Prostate gland (tissue), 2 donors: ENCODE measurements at regions not wholly inside any gene's neighbourhood (a gene's known extent, or its start where the extent isn't known, plus 50 kb on each side); places are given as distances from the start of the nearest gene placed in this dataset.

ENCODE experiments used
- DNase-seq: peaks from one replicate; pipeline ENCODE4 v3.0.0-alpha.2; 2019; ENCODE audit warnings: low spot score
- H3K27ac ChIP-seq, 2 donors: fragments of 200-600 bp; sonication (generic); 2 replicates each; pipeline ENCODE4 v1.5.1; 2017 to 2019
- H3K27me3 ChIP-seq: fragments of 200-600 bp; sonication (generic); replicated peaks from 2 replicates; pipeline ENCODE4 v1.5.1; 2019; ENCODE audit not compliant: insufficient read depth
- H3K36me3 ChIP-seq, 2 donors: fragments of 200-600 bp; sonication (generic); 1 replicate in 1 of 2; 2 replicates in 1 of 2; pipeline versions ENCODE4 v1.5.1 to v1.8.1; 2017 to 2019
- H3K4me1 ChIP-seq: fragments of 200-600 bp; sonication (generic); replicated peaks from 2 replicates; pipeline ENCODE4 v1.5.1; 2019
- H3K4me3 ChIP-seq, 2 donors: fragments of 200-600 bp; sonication (generic); 2 replicates each; pipeline ENCODE4 v1.5.1; 2017 to 2019
- H3K9me3 ChIP-seq: fragments of 200-600 bp; sonication (generic); 2 replicates; pipeline ENCODE4 v1.5.1; 2017
- POLR2A ChIP-seq: fragments of 450-650 bp; IDR thresholded peaks from one replicate; pipeline ENCODE4 v1.6.1; 2016; ENCODE audit warnings: antibody characterized with exemption, mild to moderate bottlenecking
- POLR2AphosphoS5 ChIP-seq: sonication (generic); formaldehyde crosslinking; IDR thresholded peaks from one replicate; pipeline ENCODE4 v1.6.1; 2017; ENCODE audit warnings: antibody characterized with exemption
- WGBS: methylation state at CpG from one replicate; pipeline ENCODE4 v1.1.5; 2018; 5-methylcytosine and 5-hydroxymethylcytosine counted together
- intact Hi-C: fragments of 100-400 bp; cut with DNase I; formaldehyde crosslinking; loops from one replicate; pipeline ENCODE4 v1.14.2; 2022
- TF ChIP-seq, protein P1 (sequence below), 4 experiments: fragments of 200-600 bp in 2 of 4; fragments of 450-650 bp in 2 of 4; sonication (generic) in 2 of 4; IDR thresholded peaks; 1 replicate in 3 of 4; 2 replicates in 1 of 4; pipeline ENCODE4 v1.5.1; 2016 to 2019; ENCODE audit warnings: antibody characterized with exemption in 4 of 4, mild to moderate bottlenecking in 2 of 4, moderate library complexity in 2 of 4

DNA sequence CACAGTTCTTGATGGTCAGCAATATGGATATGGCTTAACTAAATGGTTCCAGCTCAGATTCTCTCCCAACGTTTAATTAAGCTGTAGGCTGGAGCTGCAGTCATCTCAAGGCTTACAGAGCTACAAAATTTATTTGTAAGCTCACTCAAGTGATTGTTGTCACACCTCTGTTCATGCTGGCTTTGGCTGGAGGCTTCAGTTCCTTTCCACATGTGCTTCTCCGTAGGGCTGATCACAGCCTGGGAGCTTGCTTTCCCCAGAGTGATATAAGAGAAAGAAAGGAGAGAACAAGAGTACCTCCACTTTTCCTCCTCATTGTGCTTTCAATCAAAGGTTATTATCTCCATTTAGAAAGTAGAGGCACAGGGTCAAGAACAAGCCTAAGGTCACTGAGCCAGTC is 182.7 kb upstream of the KCNN2 start:
- TF ChIP-seq, protein P1, sequence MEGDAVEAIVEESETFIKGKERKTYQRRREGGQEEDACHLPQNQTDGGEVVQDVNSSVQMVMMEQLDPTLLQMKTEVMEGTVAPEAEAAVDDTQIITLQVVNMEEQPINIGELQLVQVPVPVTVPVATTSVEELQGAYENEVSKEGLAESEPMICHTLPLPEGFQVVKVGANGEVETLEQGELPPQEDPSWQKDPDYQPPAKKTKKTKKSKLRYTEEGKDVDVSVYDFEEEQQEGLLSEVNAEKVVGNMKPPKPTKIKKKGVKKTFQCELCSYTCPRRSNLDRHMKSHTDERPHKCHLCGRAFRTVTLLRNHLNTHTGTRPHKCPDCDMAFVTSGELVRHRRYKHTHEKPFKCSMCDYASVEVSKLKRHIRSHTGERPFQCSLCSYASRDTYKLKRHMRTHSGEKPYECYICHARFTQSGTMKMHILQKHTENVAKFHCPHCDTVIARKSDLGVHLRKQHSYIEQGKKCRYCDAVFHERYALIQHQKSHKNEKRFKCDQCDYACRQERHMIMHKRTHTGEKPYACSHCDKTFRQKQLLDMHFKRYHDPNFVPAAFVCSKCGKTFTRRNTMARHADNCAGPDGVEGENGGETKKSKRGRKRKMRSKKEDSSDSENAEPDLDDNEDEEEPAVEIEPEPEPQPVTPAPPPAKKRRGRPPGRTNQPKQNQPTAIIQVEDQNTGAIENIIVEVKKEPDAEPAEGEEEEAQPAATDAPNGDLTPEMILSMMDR (IDR thresholded peaks at IDR 0.05), result no peak
- no peak for TF ChIP-seq POLR2A
- TF ChIP-seq POLR2AphosphoS5, result no peak
- no peak for DNase-seq
- Histone ChIP-seq H3K27ac (no peak overlapping the region), H3K4me3 (no peak overlapping the region), H3K27me3 (no peaks in the 10 kb centered on the region), H3K4me1 (no peaks in the 10 kb centered on the region), H3K9me3 (no peaks in the 10 kb centered on the region), H3K36me3 (no peaks in the 10 kb centered on the region)
- intact Hi-C loops, result no loop called here
- 87% methylated on average over 2 of the region's 2 CpGs for WGBS

DNA sequence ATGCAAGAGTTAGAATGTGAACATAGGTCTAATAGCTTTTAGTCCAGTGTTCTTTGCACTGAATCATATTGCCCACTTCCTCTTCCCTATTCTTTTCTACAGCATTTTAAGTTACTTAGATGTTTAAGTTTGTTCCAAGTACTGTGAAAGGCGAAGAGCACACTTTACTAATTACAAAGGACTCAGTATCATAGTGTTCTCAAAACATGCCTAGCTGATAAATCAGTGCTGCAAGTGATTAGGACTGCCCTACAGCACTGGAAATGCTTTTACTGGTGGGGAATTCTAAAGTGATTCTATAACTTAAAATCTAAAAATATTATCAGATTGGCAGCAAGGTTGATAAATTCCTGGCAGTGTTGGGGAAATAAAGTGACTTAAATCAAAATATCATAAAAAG is 177.9 kb upstream of the KCNN2 start:
- Histone ChIP-seq H3K9me3 (no peaks in the 10 kb centered on the region), H3K36me3 (no peaks in the 10 kb centered on the region), H3K27me3 (no peaks in the 10 kb centered on the region), H3K4me3 (no peak overlapping the region), H3K27ac (no peak overlapping the region), H3K4me1 (no peaks in the 10 kb centered on the region)
- intact Hi-C loops, result no loop called here
- DNase-seq, result no peak
- no peak for TF ChIP-seq POLR2AphosphoS5
- no peak for TF ChIP-seq POLR2A
- TF ChIP-seq, protein P1 (IDR thresholded peaks at IDR 0.05), result no peak
- 44% methylated on average over 1 of the region's 1 CpG for WGBS

DNA sequence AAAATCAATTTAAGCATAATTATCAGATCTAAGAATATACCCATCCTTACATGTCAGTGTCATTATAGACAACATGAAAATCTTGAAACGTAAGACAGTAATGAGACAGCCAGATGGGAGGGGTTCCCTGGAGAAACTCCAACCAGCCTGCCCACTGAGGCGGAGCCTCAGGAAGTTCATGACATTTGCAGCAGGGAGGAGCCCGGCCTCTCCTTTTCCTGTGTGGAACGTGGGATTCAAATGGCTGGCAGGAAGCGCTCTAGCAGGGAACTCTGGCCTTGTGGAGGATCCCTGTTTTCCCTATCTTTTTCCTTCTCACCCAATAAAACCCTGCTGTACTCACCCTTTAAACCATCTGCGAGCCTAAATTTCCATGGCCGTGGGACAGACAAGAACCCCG is 176.6 kb upstream of the KCNN2 start:
- Histone ChIP-seq H3K9me3 (no peaks in the 10 kb centered on the region), H3K27me3 (no peaks in the 10 kb centered on the region), H3K4me1 (no peaks in the 10 kb centered on the region), H3K36me3 (no peaks in the 10 kb centered on the region), H3K4me3 (no peak overlapping the region), H3K27ac (no peak overlapping the region)
- DNase-seq, result no peak
- WGBS, result 56% methylated on average over 8 of the region's 8 CpGs
- TF ChIP-seq, protein P1 (IDR thresholded peaks at IDR 0.05), result no peak
- TF ChIP-seq POLR2A, result no peak
- TF ChIP-seq POLR2AphosphoS5, result no peak
- intact Hi-C loops, result no loop called here

DNA sequence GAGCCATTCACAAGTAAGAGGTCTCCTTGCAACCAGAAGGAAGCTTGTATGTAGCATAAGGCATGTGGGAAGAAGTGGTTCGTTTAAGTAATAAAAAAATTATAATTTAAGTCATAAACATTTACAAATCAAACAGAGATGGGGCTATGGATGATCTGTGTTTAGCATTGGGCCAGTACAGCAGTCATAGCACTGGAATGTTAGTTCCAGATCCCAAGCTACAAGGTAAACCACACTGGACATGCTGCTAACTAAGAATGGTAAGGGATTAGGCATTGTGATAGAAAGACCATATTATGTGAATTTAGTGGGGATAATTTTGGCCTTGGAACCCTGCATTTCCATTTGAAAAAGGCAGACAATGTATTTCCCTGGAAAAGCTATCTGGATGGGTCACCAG is 170.4 kb upstream of the KCNN2 start:
- TF ChIP-seq POLR2AphosphoS5 (no peak), POLR2A (no peak)
- TF ChIP-seq, protein P1 (IDR thresholded peaks at IDR 0.05), result no peak
- 33% methylated on average over 1 of the region's 1 CpG for WGBS
- no peaks in the 10 kb centered on the region for H3K9me3 ChIP-seq
- H3K4me3 ChIP-seq, result no peak overlapping the region
- H3K36me3 ChIP-seq, result no peaks in the 10 kb centered on the region
- H3K27ac ChIP-seq, result no peak overlapping the region
- no peaks in the 10 kb centered on the region for H3K27me3 ChIP-seq
- no peak for DNase-seq
- intact Hi-C loops, result no loop called here
- no peaks in the 10 kb centered on the region for H3K4me1 ChIP-seq

DNA sequence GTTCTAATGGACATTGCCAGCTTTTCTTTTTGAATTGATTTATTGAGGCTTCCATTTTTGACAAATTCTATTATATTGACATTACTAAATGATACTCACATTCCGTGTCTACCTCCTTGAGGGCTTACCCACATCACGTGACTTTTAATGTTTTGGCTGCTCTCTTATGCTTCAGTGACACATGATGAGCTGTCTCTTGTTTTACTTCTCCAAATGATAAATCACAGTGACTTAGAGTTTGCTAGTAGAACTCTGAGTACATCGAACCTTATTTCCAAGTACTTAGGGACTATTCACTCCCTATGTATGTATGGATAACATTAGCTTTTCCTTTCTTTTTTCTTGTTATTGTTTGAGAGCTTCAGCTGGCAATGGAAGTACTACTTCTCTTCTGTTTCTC is 169.8 kb upstream of the KCNN2 start:
- no peaks in the 10 kb centered on the region for H3K27me3 ChIP-seq
- intact Hi-C loops, result no loop called here
- H3K9me3 ChIP-seq, result no peaks in the 10 kb centered on the region
- DNase-seq, result no peak
- H3K4me3 ChIP-seq, result no peak overlapping the region
- TF ChIP-seq, protein P1 (IDR thresholded peaks at IDR 0.05), result no peak
- TF ChIP-seq POLR2A, result no peak
- TF ChIP-seq POLR2AphosphoS5, result no peak
- H3K36me3 ChIP-seq, result no peaks in the 10 kb centered on the region
- no peak overlapping the region for H3K27ac ChIP-seq
- 84% methylated on average over 3 of the region's 3 CpGs for WGBS
- no peaks in the 10 kb centered on the region for H3K4me1 ChIP-seq
